HepG2 (cell line): ENCODE measurements at regions not wholly inside any gene's neighbourhood (a gene's known extent, or its start where the extent isn't known, plus 50 kb on each side); places are given as distances from the start of the nearest gene placed in this dataset.

Experiments
- CHD2 ChIP-seq: IDR thresholded peaks from 2 replicates; pipeline ENCODE4 v1.6.1; 2011; ENCODE audit warnings: low read depth, low read length, improper control_type of control experiment
- EP300 ChIP-seq, 3 experiments: sonication (generic) in 1 of 3; formaldehyde crosslinking in 1 of 3; IDR thresholded peaks; 2 replicates each; pipeline versions ENCODE4 v1.5.1 to v1.6.1; 2011 to 2020; ENCODE audit warnings: low read depth in 2 of 3, low read length in 2 of 3, borderline replicate concordance in 1 of 3, improper control_type of control experiment in 1 of 3, mild to moderate bottlenecking in 1 of 3, missing genetic modification reagents in 1 of 3, moderate library complexity in 1 of 3
- MED13 ChIP-seq: sonication (generic); formaldehyde crosslinking; IDR thresholded peaks from 2 replicates; pipeline ENCODE4 v1.5.0; 2020; ENCODE audit warnings: missing genetic modification reagents
- PCBP1 ChIP-seq: fragments of 200-400 bp; formaldehyde crosslinking; IDR thresholded peaks from 2 replicates; pipeline ENCODE4 v1.6.1; 2017; ENCODE audit warnings: mild to moderate bottlenecking, low read depth, low read length, borderline replicate concordance
- POGZ ChIP-seq: sonication (generic); formaldehyde crosslinking; IDR thresholded peaks from 2 replicates; pipeline ENCODE4 v1.4.0; 2020; ENCODE audit warnings: mild to moderate bottlenecking, missing genetic modification reagents
- POLR2A ChIP-seq, 2 experiments: IDR thresholded peaks; 2 replicates each; pipeline ENCODE4 v1.6.1; 2011; ENCODE audit warnings: low read depth in 2 of 2, low read length in 2 of 2, mild to moderate bottlenecking in 1 of 2, moderate library complexity in 1 of 2; ENCODE audit not compliant: insufficient read depth in 1 of 2
- SRSF9 ChIP-seq: fragments of 200-400 bp; formaldehyde crosslinking; IDR thresholded peaks from 2 replicates; pipeline ENCODE4 v1.6.1; 2018; ENCODE audit warnings: borderline replicate concordance, mild to moderate bottlenecking, low read depth, low read length; ENCODE audit not compliant: insufficient read depth, poor library complexity, severe bottlenecking
- ZNF431 ChIP-seq: sonication (generic); formaldehyde crosslinking; IDR thresholded peaks from 2 replicates; pipeline ENCODE4 v1.9.0; 2022; ENCODE audit warnings: missing genetic modification reagents, low read depth, mild to moderate bottlenecking, borderline replicate concordance
- ZNF562 ChIP-seq: sonication (generic); formaldehyde crosslinking; IDR thresholded peaks from 2 replicates; pipeline ENCODE4 v1.8.0; 2022; ENCODE audit warnings: missing genetic modification reagents, borderline replicate concordance
- ZNF83 ChIP-seq: sonication (generic); formaldehyde crosslinking; IDR thresholded peaks from 2 replicates; pipeline ENCODE4 v1.4.0; 2020; ENCODE audit warnings: missing genetic modification reagents, mild to moderate bottlenecking, borderline replicate concordance
- TF ChIP-seq, protein P1 (sequence below): sonication (generic); formaldehyde crosslinking; IDR thresholded peaks from 2 replicates; pipeline ENCODE4 v1.5.0; 2020; ENCODE audit warnings: mild to moderate bottlenecking, missing genetic modification reagents, moderate library complexity
- TF ChIP-seq, protein P2 (sequence below): IDR thresholded peaks from 2 replicates; pipeline ENCODE4 v1.6.1; 2012; ENCODE audit warnings: inconsistent platforms
- TF ChIP-seq, protein P3 (sequence below): sonication (generic); formaldehyde crosslinking; IDR thresholded peaks from 2 replicates; pipeline ENCODE4 v1.5.0; 2020; ENCODE audit warnings: missing genetic modification reagents, mild to moderate bottlenecking, borderline replicate concordance
- TF ChIP-seq, protein P4 (sequence below): sonication (generic); formaldehyde crosslinking; IDR thresholded peaks from 2 replicates; pipeline ENCODE4 v1.8.1; 2023; ENCODE audit warnings: mild to moderate bottlenecking, missing genetic modification reagents, borderline replicate concordance

DNA sequence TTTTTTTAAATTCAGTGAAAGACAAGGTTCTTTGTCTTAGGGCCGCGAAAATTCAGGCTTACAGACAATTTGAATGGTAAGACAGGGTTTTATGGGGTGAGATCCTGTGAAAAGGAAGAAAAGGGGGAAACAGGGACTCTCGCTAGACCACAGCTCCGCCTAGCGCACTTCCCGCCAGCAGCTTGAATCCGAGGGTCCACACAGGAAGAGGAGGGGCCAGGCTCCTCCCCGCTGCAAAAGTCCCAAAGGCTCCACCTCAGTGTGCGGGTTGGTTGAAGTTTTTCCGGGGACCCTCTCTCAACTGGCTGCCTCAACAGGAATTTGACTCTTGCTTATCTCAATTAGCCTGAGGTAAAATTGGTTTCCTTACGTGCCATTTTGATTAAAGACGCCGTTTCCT lies 950.9 kb upstream of the CNTN5 start:
- TF ChIP-seq, protein P1, sequence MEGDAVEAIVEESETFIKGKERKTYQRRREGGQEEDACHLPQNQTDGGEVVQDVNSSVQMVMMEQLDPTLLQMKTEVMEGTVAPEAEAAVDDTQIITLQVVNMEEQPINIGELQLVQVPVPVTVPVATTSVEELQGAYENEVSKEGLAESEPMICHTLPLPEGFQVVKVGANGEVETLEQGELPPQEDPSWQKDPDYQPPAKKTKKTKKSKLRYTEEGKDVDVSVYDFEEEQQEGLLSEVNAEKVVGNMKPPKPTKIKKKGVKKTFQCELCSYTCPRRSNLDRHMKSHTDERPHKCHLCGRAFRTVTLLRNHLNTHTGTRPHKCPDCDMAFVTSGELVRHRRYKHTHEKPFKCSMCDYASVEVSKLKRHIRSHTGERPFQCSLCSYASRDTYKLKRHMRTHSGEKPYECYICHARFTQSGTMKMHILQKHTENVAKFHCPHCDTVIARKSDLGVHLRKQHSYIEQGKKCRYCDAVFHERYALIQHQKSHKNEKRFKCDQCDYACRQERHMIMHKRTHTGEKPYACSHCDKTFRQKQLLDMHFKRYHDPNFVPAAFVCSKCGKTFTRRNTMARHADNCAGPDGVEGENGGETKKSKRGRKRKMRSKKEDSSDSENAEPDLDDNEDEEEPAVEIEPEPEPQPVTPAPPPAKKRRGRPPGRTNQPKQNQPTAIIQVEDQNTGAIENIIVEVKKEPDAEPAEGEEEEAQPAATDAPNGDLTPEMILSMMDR (CRISPR knock-in tag), result no peak
- TF ChIP-seq CHD2, result no peak
- no peak for TF ChIP-seq POLR2A (IDR thresholded peaks at IDR 0.05; ENCODE audit: insufficient read depth in 1 of 2, low read depth in 2 of 2, low read length in 2 of 2)
- no peak for TF ChIP-seq ZNF83
- no peak for TF ChIP-seq EP300 (IDR thresholded peaks at IDR 0.05; ENCODE audit: low read depth in 2 of 2, low read length in 2 of 2)
- no peak for TF ChIP-seq EP300 (CRISPR knock-in tag; IDR thresholded peaks at IDR 0.05; ENCODE audit: borderline replicate concordance)
- TF ChIP-seq, protein P2, sequence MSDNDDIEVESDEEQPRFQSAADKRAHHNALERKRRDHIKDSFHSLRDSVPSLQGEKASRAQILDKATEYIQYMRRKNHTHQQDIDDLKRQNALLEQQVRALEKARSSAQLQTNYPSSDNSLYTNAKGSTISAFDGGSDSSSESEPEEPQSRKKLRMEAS, result no peak
- no peak for TF ChIP-seq PCBP1
- no peak for TF ChIP-seq ZNF431 (CRISPR knock-in tag)
- TF ChIP-seq POGZ (CRISPR knock-in tag), result no peak
- TF ChIP-seq SRSF9, result no peak
- TF ChIP-seq, protein P3, sequence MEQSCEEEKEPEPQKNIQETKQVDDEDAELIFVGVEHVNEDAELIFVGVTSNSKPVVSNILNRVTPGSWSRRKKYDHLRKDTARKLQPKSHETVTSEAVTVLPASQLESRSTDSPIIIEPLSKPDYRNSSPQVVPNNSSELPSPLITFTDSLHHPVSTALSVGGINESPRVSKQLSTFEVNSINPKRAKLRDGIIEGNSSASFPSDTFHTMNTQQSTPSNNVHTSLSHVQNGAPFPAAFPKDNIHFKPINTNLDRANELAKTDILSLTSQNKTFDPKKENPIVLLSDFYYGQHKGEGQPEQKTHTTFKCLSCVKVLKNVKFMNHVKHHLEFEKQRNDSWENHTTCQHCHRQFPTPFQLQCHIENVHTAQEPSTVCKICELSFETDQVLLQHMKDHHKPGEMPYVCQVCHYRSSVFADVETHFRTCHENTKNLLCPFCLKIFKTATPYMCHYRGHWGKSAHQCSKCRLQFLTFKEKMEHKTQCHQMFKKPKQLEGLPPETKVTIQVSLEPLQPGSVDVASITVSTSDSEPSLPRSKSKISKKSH (CRISPR knock-in tag), result no peak
- TF ChIP-seq, protein P4, sequence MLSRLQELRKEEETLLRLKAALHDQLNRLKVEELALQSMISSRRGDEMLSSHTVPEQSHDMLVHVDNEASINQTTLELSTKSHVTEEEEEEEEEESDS, result no peak
- TF ChIP-seq MED13 (CRISPR knock-in tag), result no peak
- TF ChIP-seq ZNF562 (CRISPR knock-in tag), result no peak
